ENCODE measurements at regions not wholly inside any gene's neighbourhood (a gene's known extent, or its start where the extent isn't known, plus 50 kb on each side); places are given as distances from the start of the nearest gene placed in this dataset.

GRCh38 chr18:47490882-47491281 is 239.4 kb upstream of the SKOR2 start:
- Histone ChIP-seq H3K36me3 (no peaks in the 10 kb centered on the region), H3K4me3 (ENCODE audit: low read depth, low read length) (no peak overlapping the region), H3K27me3 (no peaks in the 10 kb centered on the region), H3K9me3 (no peaks in the 10 kb centered on the region), H3K4me1 (no peaks in the 10 kb centered on the region)
- no peak for TF ChIP-seq CTCF (IDR thresholded peaks at IDR 0.05; ENCODE audit: low read depth, low read length)
- DNase-seq: no peak

GRCh38 chr18:47485221-47485797 is 233.8 kb upstream of the SKOR2 start:
- Histone ChIP-seq H3K4me1 (no peaks in the 10 kb centered on the region), H3K9me3 (no peaks in the 10 kb centered on the region), H3K36me3 (no peaks in the 10 kb centered on the region), H3K4me3 (ENCODE audit: low read depth, low read length) (no peak overlapping the region), H3K27me3 (no peaks in the 10 kb centered on the region)
- no peak for TF ChIP-seq CTCF (IDR thresholded peaks at IDR 0.05; ENCODE audit: low read depth, low read length)
- DNase-seq: no peak

- H3K4me1 ChIP-seq: no peaks in the 10 kb centered on the region
- H3K4me3 ChIP-seq (ENCODE audit: low read depth, low read length): no peak overlapping the region
- no peaks in the 10 kb centered on the region for H3K36me3 ChIP-seq
- H3K9me3 ChIP-seq: no peaks in the 10 kb centered on the region
- H3K27me3 ChIP-seq: no peaks in the 10 kb centered on the region
- DNase-seq: no peak
- no peak for TF ChIP-seq CTCF (IDR thresholded peaks at IDR 0.05; ENCODE audit: low read depth, low read length)
These were observed 232.6 kb upstream of the SKOR2 start for GRCh38 chr18:47484068-47484467.

GRCh38 chr18:47480166-47480565 is 228.7 kb upstream of the SKOR2 start:
- no peaks in the 10 kb centered on the region for H3K9me3 ChIP-seq
- H3K36me3 ChIP-seq: no peaks in the 10 kb centered on the region
- TF ChIP-seq CTCF (IDR thresholded peaks at IDR 0.05; ENCODE audit: low read depth, low read length): no peak
- H3K4me1 ChIP-seq: no peaks in the 10 kb centered on the region
- H3K4me3 ChIP-seq (ENCODE audit: low read depth, low read length): no peak overlapping the region
- DNase-seq: no peak
- no peaks in the 10 kb centered on the region for H3K27me3 ChIP-seq

GRCh38 chr18:47471784-47472183 is 220.3 kb upstream of the SKOR2 start:
- TF ChIP-seq CTCF (IDR thresholded peaks at IDR 0.05; ENCODE audit: low read depth, low read length): no peak
- no peaks in the 10 kb centered on the region for H3K27me3 ChIP-seq
- H3K4me3 ChIP-seq (ENCODE audit: low read depth, low read length): no peak overlapping the region
- H3K9me3 ChIP-seq: no peaks in the 10 kb centered on the region
- no peaks in the 10 kb centered on the region for H3K36me3 ChIP-seq
- H3K4me1 ChIP-seq: no peaks in the 10 kb centered on the region
- DNase-seq: no peak

GRCh38 chr18:47470941-47471340 is 219.5 kb upstream of the SKOR2 start:
- TF ChIP-seq CTCF (IDR thresholded peaks at IDR 0.05; ENCODE audit: low read depth, low read length): no peak
- Histone ChIP-seq H3K4me3 (ENCODE audit: low read depth, low read length) (no peak overlapping the region), H3K36me3 (no peaks in the 10 kb centered on the region), H3K27me3 (no peaks in the 10 kb centered on the region), H3K4me1 (no peaks in the 10 kb centered on the region), H3K9me3 (no peaks in the 10 kb centered on the region)
- DNase-seq: no peak
